ENCODE measurements at regions not wholly inside any gene's neighbourhood (a gene's known extent, or its start where the extent isn't known, plus 50 kb on each side); places are given as distances from the start of the nearest gene placed in this dataset.

DNA sequence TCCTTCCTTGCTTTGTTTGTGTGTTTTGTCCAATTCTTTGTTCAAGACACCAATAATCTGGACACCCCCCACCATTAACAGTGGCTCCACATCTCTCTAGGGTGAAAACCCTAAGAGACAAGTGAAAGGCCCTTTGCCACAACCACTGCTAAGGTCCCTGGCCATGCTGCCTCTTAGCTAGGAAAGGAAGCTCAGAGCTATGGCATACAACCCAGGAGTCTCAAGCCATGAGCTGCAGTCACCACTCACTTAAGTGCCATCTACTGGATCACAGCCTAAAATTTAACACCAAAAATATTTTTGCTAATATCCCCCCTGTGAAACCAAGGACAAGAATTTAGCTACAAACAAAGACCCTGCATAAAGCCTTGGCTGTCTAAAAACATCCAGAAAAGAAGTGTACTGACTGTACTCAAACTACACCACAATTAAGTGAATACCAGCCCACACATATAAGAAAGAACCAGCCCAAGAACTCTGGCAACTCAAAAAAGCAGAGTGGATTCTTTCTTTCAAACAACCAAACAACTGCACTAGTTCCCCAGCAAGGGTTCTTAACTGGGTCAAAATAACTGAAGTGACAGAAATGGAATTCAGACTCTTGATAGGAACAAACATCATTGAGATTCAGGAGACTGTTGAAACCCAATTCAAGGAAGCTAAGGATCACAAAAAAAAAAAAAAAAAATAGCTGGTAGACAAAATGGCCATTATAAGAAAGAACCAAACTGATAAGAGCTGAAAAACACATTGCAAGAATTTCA, 130.1 kb upstream of the GALNT5 start:
- H3K9me3 ChIP-seq: no peaks in the 10 kb centered on the region
- intact Hi-C loops (cut with DNase I): no loop called here
- H3K27me3 ChIP-seq (ENCODE audit: insufficient read depth in 3 of 3, low read length in 2 of 3): peaks cover 0 to 3% (median 0%) of the 10 kb centered on the region in 3 donors
- TF ChIP-seq, protein P1, sequence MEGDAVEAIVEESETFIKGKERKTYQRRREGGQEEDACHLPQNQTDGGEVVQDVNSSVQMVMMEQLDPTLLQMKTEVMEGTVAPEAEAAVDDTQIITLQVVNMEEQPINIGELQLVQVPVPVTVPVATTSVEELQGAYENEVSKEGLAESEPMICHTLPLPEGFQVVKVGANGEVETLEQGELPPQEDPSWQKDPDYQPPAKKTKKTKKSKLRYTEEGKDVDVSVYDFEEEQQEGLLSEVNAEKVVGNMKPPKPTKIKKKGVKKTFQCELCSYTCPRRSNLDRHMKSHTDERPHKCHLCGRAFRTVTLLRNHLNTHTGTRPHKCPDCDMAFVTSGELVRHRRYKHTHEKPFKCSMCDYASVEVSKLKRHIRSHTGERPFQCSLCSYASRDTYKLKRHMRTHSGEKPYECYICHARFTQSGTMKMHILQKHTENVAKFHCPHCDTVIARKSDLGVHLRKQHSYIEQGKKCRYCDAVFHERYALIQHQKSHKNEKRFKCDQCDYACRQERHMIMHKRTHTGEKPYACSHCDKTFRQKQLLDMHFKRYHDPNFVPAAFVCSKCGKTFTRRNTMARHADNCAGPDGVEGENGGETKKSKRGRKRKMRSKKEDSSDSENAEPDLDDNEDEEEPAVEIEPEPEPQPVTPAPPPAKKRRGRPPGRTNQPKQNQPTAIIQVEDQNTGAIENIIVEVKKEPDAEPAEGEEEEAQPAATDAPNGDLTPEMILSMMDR (IDR thresholded peaks at IDR 0.05): no peak
- DNase-seq (no peak), ATAC-seq (no peak)
- H3K27ac ChIP-seq: no peak overlapping the region
- H3K4me3 ChIP-seq: no peak overlapping the region
- no peaks in the 10 kb centered on the region for H3K36me3 ChIP-seq (ENCODE audit: insufficient read depth in 1 of 2, low read depth in 1 of 2)
- no peaks in the 10 kb centered on the region for H3K4me1 ChIP-seq

DNA sequence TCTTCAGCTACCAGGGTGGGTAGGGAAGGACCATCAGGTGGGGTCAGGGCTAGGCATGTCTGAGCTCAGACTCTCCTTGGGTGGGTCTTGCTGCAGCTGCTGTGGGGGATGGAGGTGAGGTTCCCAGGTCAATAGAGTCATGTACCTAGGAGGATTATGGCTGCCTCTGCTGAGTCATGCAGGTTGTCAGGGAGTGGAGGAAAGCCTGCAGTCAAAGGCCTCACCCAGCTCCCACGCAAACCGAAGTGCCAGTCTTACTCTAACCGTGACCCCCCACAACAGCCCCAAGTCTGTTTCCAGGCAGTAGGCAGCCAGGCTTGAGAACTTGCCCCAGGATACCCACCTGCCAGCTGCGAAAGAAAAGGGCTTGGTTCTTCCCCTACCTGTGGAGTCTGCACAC, 113.6 kb upstream of the GALNT5 start:
- ATAC-seq (no peak), DNase-seq (no peak)
- intact Hi-C loops (cut with DNase I): no loop called here
- Histone ChIP-seq H3K36me3 (ENCODE audit: insufficient read depth in 1 of 2, low read depth in 1 of 2) (no peaks in the 10 kb centered on the region), H3K9me3 (no peaks in the 10 kb centered on the region), H3K4me3 (no peak overlapping the region), H3K27ac (no peak overlapping the region), H3K4me1 (no peaks in the 10 kb centered on the region), H3K27me3 (ENCODE audit: insufficient read depth in 3 of 3, low read length in 2 of 3) (no peaks in the 10 kb centered on the region)
- 91 to 94% (median 92%) methylated on average over 4 of the region's 4 CpGs for WGBS, 3 donors
- TF ChIP-seq, protein P1 (IDR thresholded peaks at IDR 0.05): no peak

DNA sequence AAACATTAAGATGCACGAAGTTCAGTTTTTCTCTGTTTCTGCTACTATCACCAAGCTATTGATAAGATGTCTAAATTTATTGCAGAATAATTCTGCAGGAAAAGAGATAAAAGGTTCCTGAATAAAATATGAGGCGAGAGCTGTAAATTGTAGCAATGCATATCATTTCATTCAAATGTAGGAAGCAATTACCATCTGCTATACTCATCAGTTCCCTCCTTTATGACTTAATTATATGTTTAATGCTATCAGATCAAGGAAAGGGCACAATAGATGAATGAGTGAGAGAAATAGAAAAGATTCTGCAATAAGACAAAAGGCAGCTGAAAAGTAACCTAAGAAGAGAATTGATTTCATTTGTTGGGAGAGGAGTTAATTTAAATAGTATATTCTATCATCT, 108.2 kb upstream of the GALNT5 start:
- Histone ChIP-seq H3K27me3 (ENCODE audit: insufficient read depth in 3 of 3, low read length in 2 of 3) (no peaks in the 10 kb centered on the region), H3K4me3 (no peak overlapping the region), H3K9me3 (no peaks in the 10 kb centered on the region), H3K27ac (no peak overlapping the region), H3K36me3 (ENCODE audit: insufficient read depth in 1 of 2, low read depth in 1 of 2) (no peaks in the 10 kb centered on the region), H3K4me1 (no peaks in the 10 kb centered on the region)
- no peak for DNase-seq
- WGBS, 3 donors: 35 to 40% (median 35%) methylated on average over 2 of the region's 2 CpGs
- intact Hi-C loops (cut with DNase I): no loop called here
- no peak for ATAC-seq
- TF ChIP-seq, protein P1 (IDR thresholded peaks at IDR 0.05): no peak

DNA sequence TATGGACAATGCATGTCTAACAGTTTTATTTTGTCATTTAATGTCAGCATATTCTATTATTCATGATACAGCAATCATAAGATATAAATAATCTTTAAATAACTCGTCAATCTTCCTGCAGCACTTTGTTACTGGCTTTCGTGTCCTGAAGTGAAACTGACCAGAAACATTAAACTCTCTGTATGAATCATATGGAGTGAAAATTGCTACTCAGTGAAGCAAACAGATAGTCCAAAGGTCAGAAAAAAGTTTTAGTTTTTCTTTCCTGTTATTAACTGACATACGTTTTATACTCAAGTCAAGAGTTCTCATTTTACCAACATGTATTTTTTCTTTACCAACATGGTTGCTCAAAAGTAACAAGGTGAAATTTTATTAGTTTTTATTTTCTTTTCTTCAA, 106.8 kb upstream of the GALNT5 start:
- H3K4me3 ChIP-seq: no peak overlapping the region
- H3K27ac ChIP-seq: no peak overlapping the region
- DNase-seq: no peak
- intact Hi-C loops (cut with DNase I): no loop called here
- H3K4me1 ChIP-seq: no peaks in the 10 kb centered on the region
- TF ChIP-seq, protein P1 (IDR thresholded peaks at IDR 0.05): no peak
- no peaks in the 10 kb centered on the region for H3K27me3 ChIP-seq (ENCODE audit: insufficient read depth in 3 of 3, low read length in 2 of 3)
- H3K9me3 ChIP-seq: no peaks in the 10 kb centered on the region
- WGBS, 3 donors: 75 to 81% (median 76%) methylated on average over 3 of the region's 3 CpGs
- no peaks in the 10 kb centered on the region for H3K36me3 ChIP-seq (ENCODE audit: insufficient read depth in 1 of 2, low read depth in 1 of 2)
- ATAC-seq: no peak

DNA sequence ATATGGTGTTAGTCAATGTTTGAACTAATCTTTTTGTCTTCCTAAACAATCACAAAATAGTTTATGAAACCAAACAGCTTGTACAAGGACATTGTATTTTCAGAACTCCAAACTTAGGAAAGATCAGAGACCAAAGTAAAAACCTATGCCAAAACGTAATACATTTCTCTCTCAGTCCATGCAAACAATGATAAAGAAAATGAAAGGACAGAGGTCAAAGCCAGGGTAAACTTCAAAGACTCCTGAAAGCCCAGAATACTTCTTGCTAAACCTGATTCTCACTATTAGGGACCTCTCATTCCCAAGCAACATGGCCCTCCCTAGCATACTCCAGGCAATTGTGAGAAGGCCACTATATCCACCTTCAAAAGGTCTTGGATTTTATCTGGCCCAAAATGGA, 105.1 kb upstream of the GALNT5 start:
- intact Hi-C loops (cut with DNase I): no loop called here
- TF ChIP-seq, protein P1 (IDR thresholded peaks at IDR 0.05): no peak
- no peaks in the 10 kb centered on the region for H3K27me3 ChIP-seq (ENCODE audit: insufficient read depth in 3 of 3, low read length in 2 of 3)
- H3K36me3 ChIP-seq (ENCODE audit: insufficient read depth in 1 of 2, low read depth in 1 of 2): no peaks in the 10 kb centered on the region
- H3K27ac ChIP-seq: no peak overlapping the region
- no peak for ATAC-seq
- H3K4me3 ChIP-seq: no peak overlapping the region
- H3K4me1 ChIP-seq: no peaks in the 10 kb centered on the region
- no peak for DNase-seq
- WGBS, 3 donors: 37 to 50% (median 47%) methylated on average over 1 of the region's 1 CpG
- H3K9me3 ChIP-seq: no peaks in the 10 kb centered on the region
